OCI-LY7 (cell line): ENCODE measurements at regions not wholly inside any gene's neighbourhood (a gene's known extent, or its start where the extent isn't known, plus 50 kb on each side); places are given as distances from the start of the nearest gene placed in this dataset.

Experiments used
- BruUV-seq: library from RNA; stranded (reverse); fragments of 400-500 nt; replicated peaks from 2 replicates; lab custom pipeline; 2021; lab: Mats Ljungman, UMichigan
- CTCF ChIA-PET: fragments of 300-600 bp; sonication (Branson Sonifier 250); formaldehyde crosslinking; loops from one replicate; lab custom pipeline; 2022; ENCODE audit warnings: antibody characterized with exemption; ENCODE audit not compliant: unreplicated experiment; lab: Charles Lee
- POLR2A ChIA-PET: fragments of 300-600 bp; sonication (Branson Sonifier 250); formaldehyde crosslinking; loops from one replicate; lab custom pipeline; 2022; ENCODE audit warnings: antibody characterized with exemption; lab: Charles Lee
- DNase-seq: peaks from one replicate; pipeline ENCODE4 v3.0.0-alpha.2; 2015; ENCODE audit warnings: low spot score
- H2AFZ ChIP-seq: fragments of 200-600 bp; sonication (generic), shearing (Covaris generic); 2 replicates; pipeline ENCODE4 v1.6.1; 2014; ENCODE audit warnings: mild to moderate bottlenecking, antibody characterized with exemption, low read length, moderate library complexity
- H3K27ac ChIP-seq: fragments of 200-600 bp; sonication (generic); 2 replicates; pipeline ENCODE4 v1.5.1; 2014; ENCODE audit warnings: mixed run types, low read depth, mild to moderate bottlenecking, moderate library complexity, low read length, inconsistent platforms; ENCODE audit not compliant: poor library complexity, severe bottlenecking
- H3K36me3 ChIP-seq: fragments of 200-600 bp; sonication (generic); 2 replicates; pipeline ENCODE4 v1.6.1; 2014; ENCODE audit warnings: mild to moderate bottlenecking, antibody characterized with exemption, low read length, moderate library complexity, mixed read lengths; ENCODE audit not compliant: insufficient read depth
- H3K4me1 ChIP-seq: fragments of 200-600 bp; sonication (generic); 2 replicates; pipeline ENCODE4 v1.5.1; 2014; ENCODE audit warnings: mild to moderate bottlenecking, low read length; ENCODE audit not compliant: insufficient read depth, poor library complexity, severe bottlenecking
- H3K4me2 ChIP-seq: fragments of 200-600 bp; sonication (generic); 2 replicates; pipeline ENCODE4 v1.6.1; 2014; ENCODE audit warnings: mild to moderate bottlenecking, low read length
- H3K4me3 ChIP-seq: fragments of 200-600 bp; sonication (generic); 2 replicates; pipeline ENCODE4 v1.5.1; 2014; ENCODE audit warnings: mild to moderate bottlenecking, low read depth, low read length; ENCODE audit not compliant: poor library complexity, severe bottlenecking
- H3K79me2 ChIP-seq: fragments of 200-600 bp; sonication (generic); 2 replicates; pipeline ENCODE4 v1.6.1; 2016; ENCODE audit warnings: low read depth, mild to moderate bottlenecking, low read length, moderate library complexity, mixed read lengths; ENCODE audit not compliant: insufficient read depth
- H3K9me2 ChIP-seq: fragments of 200-600 bp; sonication (generic); 2 replicates; pipeline ENCODE4 v1.6.1; 2016; ENCODE audit warnings: mild to moderate bottlenecking, low read length, mixed read lengths; ENCODE audit not compliant: insufficient read depth
- H3K9me3 ChIP-seq: fragments of 200-600 bp; sonication (generic); 2 replicates; pipeline ENCODE4 v1.6.1; 2014; ENCODE audit warnings: mild to moderate bottlenecking, mixed run types, low read length, mixed read lengths
- H4K20me1 ChIP-seq: fragments of 200-600 bp; sonication (generic); 2 replicates; pipeline ENCODE4 v1.6.1; 2014; ENCODE audit warnings: mild to moderate bottlenecking, antibody characterized with exemption, low read length, moderate library complexity, mixed read lengths; ENCODE audit not compliant: insufficient read depth
- CTCF ChIP-seq: fragments of 200-600 bp; sonication (generic); conservative IDR thresholded peaks from 2 replicates; pipeline ENCODE4 v1.5.1; 2014; ENCODE audit warnings: mild to moderate bottlenecking, antibody characterized with exemption, low read length, moderate library complexity, mixed read lengths
- EZH2phosphoT487 ChIP-seq: fragments of 200-600 bp; sonication (generic); IDR thresholded peaks from 2 replicates; pipeline ENCODE4 v1.6.1; 2018; ENCODE audit warnings: low read depth, borderline replicate concordance, mild to moderate bottlenecking, mixed run types, antibody characterized with exemption, low read length, moderate library complexity, mixed read lengths
- intact Hi-C: fragments of 100-400 bp; cut with micrococcal nuclease; formaldehyde crosslinking; loops from one replicate; pipeline ENCODE4 v1.10.0; 2022; ENCODE audit not compliant: unreplicated experiment

- no peak overlapping the region for H3K4me2 ChIP-seq
- no peaks in the 10 kb centered on the region for H3K36me3 ChIP-seq
- intact Hi-C loops = no loop called here
- H3K9me2 ChIP-seq = no peaks in the 10 kb centered on the region
- no TSS peak for BruUV-seq
- H3K4me3 ChIP-seq = no peak overlapping the region
- DNase-seq = no peak
- H3K27ac ChIP-seq = no peak overlapping the region
- H3K9me3 ChIP-seq = no peaks in the 10 kb centered on the region
- no peaks in the 10 kb centered on the region for H4K20me1 ChIP-seq
- no peaks in the 10 kb centered on the region for H3K4me1 ChIP-seq
- H3K79me2 ChIP-seq = no peaks in the 10 kb centered on the region
- TF ChIP-seq CTCF (no peak), EZH2phosphoT487 (no peak)
- ChIA-PET CTCF (no interaction called here), POLR2A (interaction anchor here (0.6 kb wide), 1 partner anchor 380 kb away, joined by 3 read pairs; no protein-coding TSS in a partner anchor)
- no peak overlapping the region for H2AFZ ChIP-seq
These were observed 298.7 kb downstream of the BAMBI start for GRCh38 chr10:28975891-28976531.

- Histone ChIP-seq H3K27ac (no peak overlapping the region), H3K4me3 (no peak overlapping the region), H4K20me1 (no peaks in the 10 kb centered on the region), H2AFZ (no peak overlapping the region), H3K4me1 (no peaks in the 10 kb centered on the region), H3K9me3 (no peaks in the 10 kb centered on the region), H3K36me3 (no peaks in the 10 kb centered on the region), H3K9me2 (no peaks in the 10 kb centered on the region), H3K79me2 (no peaks in the 10 kb centered on the region), H3K4me2 (no peak overlapping the region)
- no peak for DNase-seq
- POLR2A ChIA-PET = no interaction called here
- intact Hi-C loops = no loop called here
- no TSS peak for BruUV-seq
- CTCF ChIA-PET = no interaction called here
- no peak for TF ChIP-seq EZH2phosphoT487
- TF ChIP-seq CTCF = no peak
These were observed 300.2 kb downstream of the BAMBI start for GRCh38 chr10:28977518-28977917.

GRCh38 chr10:28980264-28980663 is 302.9 kb downstream of the BAMBI start:
- Histone ChIP-seq H3K4me2 (no peak overlapping the region), H3K36me3 (no peaks in the 10 kb centered on the region), H3K9me3 (no peaks in the 10 kb centered on the region), H3K4me1 (no peaks in the 10 kb centered on the region), H3K79me2 (no peaks in the 10 kb centered on the region), H3K27ac (no peak overlapping the region), H2AFZ (no peak overlapping the region), H3K4me3 (no peak overlapping the region), H3K9me2 (no peaks in the 10 kb centered on the region), H4K20me1 (no peaks in the 10 kb centered on the region)
- no TSS peak for BruUV-seq
- ChIA-PET POLR2A (interaction anchor here (1.1 kb wide), 1 partner anchor 84 kb away, joined by 3 read pairs; no protein-coding TSS in a partner anchor), CTCF (no interaction called here)
- DNase-seq = no peak
- intact Hi-C loops = no loop called here
- TF ChIP-seq EZH2phosphoT487 (no peak), CTCF (no peak)
